HCT116 (cell line): ENCODE measurements at regions not wholly inside any gene's neighbourhood (a gene's known extent, or its start where the extent isn't known, plus 50 kb on each side); places are given as distances from the start of the nearest gene placed in this dataset.

Experiments
- ATAC-seq: fragments of 200-7000 bp; cut with Tn5 transposase; 2 replicates; pipeline ENCODE4 v1.9.1; 2020; ENCODE audit warnings: mild to moderate bottlenecking, moderate library complexity
- BruUV-seq: library from RNA; stranded (reverse); fragments of 400-500 nt; replicated peaks from 2 replicates; lab custom pipeline; 2021; lab: Mats Ljungman, UMichigan
- CTCF ChIA-PET: fragments of 300-600 bp; sonication (Branson Sonifier 250); formaldehyde crosslinking; loops from one replicate; lab custom pipeline; 2021; ENCODE audit warnings: antibody characterized with exemption; lab: Charles Lee
- POLR2A ChIA-PET: fragments of 300-600, 350-600 bp; sonication (Branson Sonifier 250); formaldehyde crosslinking; loops from one replicate; lab custom pipeline; 2021; ENCODE audit warnings: antibody characterized with exemption; lab: Charles Lee
- RAD21 ChIA-PET, 2 experiments: fragments of 300-600 bp; sonication (Branson Sonifier 250); formaldehyde crosslinking; loops; one replicate each; lab custom pipeline; 2023; ENCODE audit warnings: low total read pairs in 2 of 2; ENCODE audit not compliant: uncharacterized antibody in 2 of 2, unreplicated experiment in 2 of 2, low non-redundant PET in 1 of 2; lab: Charles Lee
- DNase-seq: peaks from one replicate; pipeline ENCODE4 v3.0.0-alpha.2; 2010; ENCODE audit warnings: low read depth, low spot score
- H2AFZ ChIP-seq: fragments of 200-600 bp; shearing (Covaris generic), sonication (generic); 2 replicates; pipeline ENCODE4 v1.6.1; 2017; ENCODE audit warnings: low read depth, mixed run types, mixed read lengths, antibody characterized with exemption, low read length; ENCODE audit not compliant: poor library complexity, severe bottlenecking
- H3K27ac ChIP-seq: 2 replicates; pipeline ENCODE4 v1.5.1; 2012; ENCODE audit warnings: low read depth, low read length
- H3K27me3 ChIP-seq: fragments of 200-600 bp; sonication (generic); 2 replicates; pipeline ENCODE4 v1.6.1; 2016; ENCODE audit warnings: mixed run types, low read length, mixed read lengths; ENCODE audit not compliant: insufficient read depth
- H3K36me3 ChIP-seq, 2 experiments: fragments of 200-500 bp in 1 of 2; fragments of 200-600 bp in 1 of 2; sonication (Bioruptor generic) in 1 of 2; sonication (generic) in 1 of 2; 2 replicates each; pipeline versions ENCODE4 v1.5.1 to v1.6.1; 2014 to 2016; ENCODE audit warnings: low read length in 2 of 2, inconsistent platforms in 1 of 2, mixed read lengths in 1 of 2, mixed run types in 1 of 2; ENCODE audit not compliant: insufficient read depth in 2 of 2, control insufficient read depth in 1 of 2
- H3K4me1 ChIP-seq, 2 experiments: fragments of 200-600 bp in 1 of 2; sonication (generic) in 1 of 2; 2 replicates each; pipeline versions ENCODE4 v1.5.1 to v1.6.1; 2012 to 2017; ENCODE audit warnings: low read length in 2 of 2, inconsistent platforms in 1 of 2, mild to moderate bottlenecking in 1 of 2, mixed read lengths in 1 of 2, mixed run types in 1 of 2, moderate library complexity in 1 of 2; ENCODE audit not compliant: insufficient read depth in 2 of 2, control insufficient read depth in 1 of 2
- H3K4me2 ChIP-seq: fragments of 200-600 bp; sonication (generic); 2 replicates; pipeline ENCODE4 v1.6.1; 2017; ENCODE audit warnings: mixed run types, low read length, mixed read lengths
- H3K4me3 ChIP-seq, 2 experiments: fragments of 200-600 bp in 1 of 2; sonication (generic) in 1 of 2; replicated peaks in 1 of 2; 2 replicates each; pipeline ENCODE4 v1.5.1; 2011 to 2016; ENCODE audit warnings: low read length in 2 of 2, control low read depth in 1 of 2, low read depth in 1 of 2, mild to moderate bottlenecking in 1 of 2, mixed read lengths in 1 of 2, mixed run types in 1 of 2
- H3K79me2 ChIP-seq: fragments of 200-600 bp; sonication (generic); 2 replicates; pipeline ENCODE4 v1.6.1; 2017; ENCODE audit warnings: mild to moderate bottlenecking, mixed run types, low read length, moderate library complexity, mixed read lengths; ENCODE audit not compliant: insufficient read depth
- H3K9ac ChIP-seq: fragments of 200-600 bp; sonication (generic); 2 replicates; pipeline ENCODE4 v1.6.1; 2016; ENCODE audit warnings: low read length, mixed read lengths
- H3K9me2 ChIP-seq: fragments of 200-600 bp; sonication (generic), shearing (Covaris generic); 2 replicates; pipeline ENCODE4 v1.6.1; 2017; ENCODE audit warnings: mixed run types, mild to moderate bottlenecking, moderate library complexity; ENCODE audit not compliant: insufficient read depth
- H3K9me3 ChIP-seq, 2 experiments: fragments of 200-500 bp in 1 of 2; fragments of 200-600 bp in 1 of 2; sonication (Bioruptor generic) in 1 of 2; sonication (generic) in 1 of 2; 2 replicates each; pipeline ENCODE4 v1.6.1; 2014 to 2017; ENCODE audit warnings: low read length in 2 of 2, mixed read lengths in 2 of 2, inconsistent platforms in 1 of 2, low read depth in 1 of 2, mild to moderate bottlenecking in 1 of 2, mixed run types in 1 of 2, moderate library complexity in 1 of 2; ENCODE audit not compliant: control insufficient read depth in 1 of 2, insufficient read depth in 1 of 2
- H4K20me1 ChIP-seq: fragments of 200-600 bp; sonication (generic), shearing (Covaris generic); 2 replicates; pipeline ENCODE4 v1.6.1; 2017; ENCODE audit warnings: mixed run types, mild to moderate bottlenecking, moderate library complexity; ENCODE audit not compliant: insufficient read depth
- CEBPB ChIP-seq: IDR thresholded peaks from 2 replicates; pipeline ENCODE4 v1.6.1; 2012; ENCODE audit warnings: low read depth
- ELF1 ChIP-seq: IDR thresholded peaks from 2 replicates; pipeline ENCODE4 v1.6.1; 2012; ENCODE audit warnings: low read depth, borderline replicate concordance
- EZH2 ChIP-seq: fragments of 200-600 bp; sonication (generic); IDR thresholded peaks from 2 replicates; pipeline ENCODE4 v1.6.1; 2017; ENCODE audit warnings: antibody characterized with exemption, mixed run types
- EZH2phosphoT487 ChIP-seq: fragments of 200-600 bp; IDR thresholded peaks from 2 replicates; pipeline ENCODE4 v1.6.1; 2018; ENCODE audit warnings: antibody characterized with exemption, borderline replicate concordance
- FOSL1 ChIP-seq: IDR thresholded peaks from 2 replicates; pipeline ENCODE4 v1.6.1; 2012; ENCODE audit warnings: low read depth
- POLR2AphosphoS5 ChIP-seq: IDR thresholded peaks from 2 replicates; pipeline ENCODE4 v1.6.1; 2011; ENCODE audit warnings: mild to moderate bottlenecking, low read depth, low read length, moderate library complexity
- SRF ChIP-seq: IDR thresholded peaks from 2 replicates; pipeline ENCODE4 v1.6.1; 2012; ENCODE audit warnings: low read depth
- TCF7L2 ChIP-seq: IDR thresholded peaks from 2 replicates; pipeline ENCODE4 v1.7.0; 2011; ENCODE audit warnings: borderline replicate concordance, inconsistent platforms; ENCODE audit not compliant: insufficient read depth, insufficient read length; ENCODE audit errors: extremely low read depth
- intact Hi-C: fragments of 100-400 bp; cut with micrococcal nuclease; formaldehyde crosslinking; loops from 2 replicates; pipeline ENCODE4 v1.10.0; 2022
- TF ChIP-seq, protein P1 (sequence below): IDR thresholded peaks from 2 replicates; pipeline ENCODE4 v1.6.1; 2012; ENCODE audit warnings: low read depth
- TF ChIP-seq, protein P2 (sequence below): IDR thresholded peaks from 2 replicates; pipeline ENCODE4 v1.6.1; 2012

DNA sequence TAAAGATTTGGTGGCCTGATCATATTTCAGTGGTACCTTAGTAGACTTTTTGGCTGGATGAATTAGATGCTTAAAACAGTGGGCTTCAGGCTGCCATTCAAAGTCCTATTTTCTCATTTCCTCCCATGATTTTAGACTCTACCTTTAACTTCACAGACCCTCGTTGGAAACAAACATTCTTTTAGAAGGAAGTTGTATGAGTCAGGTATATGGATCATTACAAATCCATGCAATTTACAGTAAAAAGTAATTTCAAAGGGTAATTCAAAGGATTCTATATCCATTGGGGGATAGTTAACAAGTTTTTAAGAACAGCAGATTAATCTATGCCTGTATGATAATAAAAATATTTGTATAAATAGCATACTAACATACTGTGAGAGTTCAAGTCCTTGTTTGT, 216.9 kb upstream of the RRP15 start:
- intact Hi-C loops, result no loop called here
- BruUV-seq, result no TSS peak
- H3K27me3 ChIP-seq, result no peaks in the 10 kb centered on the region
- no peak overlapping the region for H2AFZ ChIP-seq
- POLR2A ChIA-PET, result no interaction called here
- DNase-seq (no peak), ATAC-seq (no peak)
- no peak overlapping the region for H3K4me3 ChIP-seq
- H3K36me3 ChIP-seq, result no peaks in the 10 kb centered on the region
- H3K4me1 ChIP-seq, result no peaks in the 10 kb centered on the region
- no peaks in the 10 kb centered on the region for H4K20me1 ChIP-seq
- CTCF ChIA-PET, result no interaction called here
- H3K9me2 ChIP-seq, result no peaks in the 10 kb centered on the region
- no peaks in the 10 kb centered on the region for H3K79me2 ChIP-seq
- RAD21 ChIA-PET, result no interaction called here
- TF ChIP-seq SRF (no peak), EZH2phosphoT487 (no peak), FOSL1 (no peak), ELF1 (no peak), CEBPB (no peak), EZH2 (no peak), TCF7L2 (no peak), POLR2AphosphoS5 (no peak)
- TF ChIP-seq, protein P1, sequence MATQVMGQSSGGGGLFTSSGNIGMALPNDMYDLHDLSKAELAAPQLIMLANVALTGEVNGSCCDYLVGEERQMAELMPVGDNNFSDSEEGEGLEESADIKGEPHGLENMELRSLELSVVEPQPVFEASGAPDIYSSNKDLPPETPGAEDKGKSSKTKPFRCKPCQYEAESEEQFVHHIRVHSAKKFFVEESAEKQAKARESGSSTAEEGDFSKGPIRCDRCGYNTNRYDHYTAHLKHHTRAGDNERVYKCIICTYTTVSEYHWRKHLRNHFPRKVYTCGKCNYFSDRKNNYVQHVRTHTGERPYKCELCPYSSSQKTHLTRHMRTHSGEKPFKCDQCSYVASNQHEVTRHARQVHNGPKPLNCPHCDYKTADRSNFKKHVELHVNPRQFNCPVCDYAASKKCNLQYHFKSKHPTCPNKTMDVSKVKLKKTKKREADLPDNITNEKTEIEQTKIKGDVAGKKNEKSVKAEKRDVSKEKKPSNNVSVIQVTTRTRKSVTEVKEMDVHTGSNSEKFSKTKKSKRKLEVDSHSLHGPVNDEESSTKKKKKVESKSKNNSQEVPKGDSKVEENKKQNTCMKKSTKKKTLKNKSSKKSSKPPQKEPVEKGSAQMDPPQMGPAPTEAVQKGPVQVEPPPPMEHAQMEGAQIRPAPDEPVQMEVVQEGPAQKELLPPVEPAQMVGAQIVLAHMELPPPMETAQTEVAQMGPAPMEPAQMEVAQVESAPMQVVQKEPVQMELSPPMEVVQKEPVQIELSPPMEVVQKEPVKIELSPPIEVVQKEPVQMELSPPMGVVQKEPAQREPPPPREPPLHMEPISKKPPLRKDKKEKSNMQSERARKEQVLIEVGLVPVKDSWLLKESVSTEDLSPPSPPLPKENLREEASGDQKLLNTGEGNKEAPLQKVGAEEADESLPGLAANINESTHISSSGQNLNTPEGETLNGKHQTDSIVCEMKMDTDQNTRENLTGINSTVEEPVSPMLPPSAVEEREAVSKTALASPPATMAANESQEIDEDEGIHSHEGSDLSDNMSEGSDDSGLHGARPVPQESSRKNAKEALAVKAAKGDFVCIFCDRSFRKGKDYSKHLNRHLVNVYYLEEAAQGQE, result no peak
- TF ChIP-seq, protein P2, sequence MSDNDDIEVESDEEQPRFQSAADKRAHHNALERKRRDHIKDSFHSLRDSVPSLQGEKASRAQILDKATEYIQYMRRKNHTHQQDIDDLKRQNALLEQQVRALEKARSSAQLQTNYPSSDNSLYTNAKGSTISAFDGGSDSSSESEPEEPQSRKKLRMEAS, result no peak
- TF ChIP-seq, all 23 proteins: peak for 0
- no peak overlapping the region for H3K27ac ChIP-seq
- no peak overlapping the region for H3K9ac ChIP-seq
- H3K4me2 ChIP-seq, result no peak overlapping the region
- no peaks in the 10 kb centered on the region for H3K9me3 ChIP-seq
